H9 (cell line): ENCODE measurements at regions not wholly inside any gene's neighbourhood (a gene's known extent, or its start where the extent isn't known, plus 50 kb on each side); places are given as distances from the start of the nearest gene placed in this dataset.

Source experiments
- DNase-seq: peaks from one replicate; pipeline ENCODE4 v3.0.0-alpha.2; 2017
- H2AFZ ChIP-seq: one replicate; pipeline ENCODE4 v1.6.1; 2013; ENCODE audit warnings: mild to moderate bottlenecking, low read length, control low read depth, moderate library complexity
- H2AK5ac ChIP-seq: 2 replicates; pipeline ENCODE4 v1.6.1; 2013; ENCODE audit warnings: low read length, control low read depth, mixed read lengths; ENCODE audit not compliant: insufficient read length
- H2BK120ac ChIP-seq: one replicate; pipeline ENCODE4 v1.6.1; 2013; ENCODE audit warnings: low read depth, mild to moderate bottlenecking, low read length, control low read depth, inconsistent platforms; ENCODE audit not compliant: poor library complexity, severe bottlenecking
- H2BK12ac ChIP-seq: 2 replicates; pipeline ENCODE4 v1.6.1; 2013; ENCODE audit warnings: low read length, control low read depth, mixed read lengths, low read depth; ENCODE audit not compliant: insufficient read length
- H2BK15ac ChIP-seq: 2 replicates; pipeline ENCODE4 v1.6.1; 2013; ENCODE audit warnings: low read depth, low read length, control low read depth
- H2BK20ac ChIP-seq: one replicate; pipeline ENCODE4 v1.6.1; 2013; ENCODE audit warnings: low read depth, mild to moderate bottlenecking, low read length, control low read depth, inconsistent platforms; ENCODE audit not compliant: poor library complexity, severe bottlenecking
- H2BK5ac ChIP-seq: 2 replicates; pipeline ENCODE4 v1.6.1; 2013; ENCODE audit warnings: low read length, control low read depth, mixed read lengths; ENCODE audit not compliant: insufficient read length
- H3K14ac ChIP-seq: 2 replicates; pipeline ENCODE4 v1.6.1; 2013; ENCODE audit warnings: low read length, control low read depth; ENCODE audit not compliant: insufficient read depth
- H3K18ac ChIP-seq: 2 replicates; pipeline ENCODE4 v1.6.1; 2013; ENCODE audit warnings: low read depth, mild to moderate bottlenecking, mixed read lengths, low read length, control low read depth; ENCODE audit not compliant: insufficient read length
- H3K23ac ChIP-seq: 2 replicates; pipeline ENCODE4 v1.6.1; 2013; ENCODE audit warnings: low read length, control low read depth, mixed read lengths, low read depth; ENCODE audit not compliant: insufficient read length
- H3K23me2 ChIP-seq: 2 replicates; pipeline ENCODE4 v1.6.1; 2013; ENCODE audit warnings: low read depth, mild to moderate bottlenecking, mixed read lengths, low read length, control low read depth; ENCODE audit not compliant: insufficient read length, poor library complexity, severe bottlenecking
- H3K27ac ChIP-seq: 2 replicates; pipeline ENCODE4 v1.5.1; 2013; ENCODE audit warnings: low read length, control low read depth, mixed read lengths, low read depth; ENCODE audit not compliant: insufficient read length
- H3K27me3 ChIP-seq: 2 replicates; pipeline ENCODE4 v1.6.1; 2013; ENCODE audit warnings: low read length, control low read depth, inconsistent platforms; ENCODE audit not compliant: insufficient read depth
- H3K4ac ChIP-seq: 2 replicates; pipeline ENCODE4 v1.6.1; 2013; ENCODE audit warnings: low read depth, mild to moderate bottlenecking, control low read depth, inconsistent platforms, low read length, moderate library complexity
- H3K4me1 ChIP-seq: 2 replicates; pipeline ENCODE4 v1.6.1; 2013; ENCODE audit warnings: low read length, control low read depth, inconsistent platforms; ENCODE audit not compliant: insufficient read depth
- H3K4me2 ChIP-seq: 2 replicates; pipeline ENCODE4 v1.6.1; 2013; ENCODE audit warnings: low read length, control low read depth, mixed read lengths; ENCODE audit not compliant: insufficient read length, insufficient read depth
- H3K56ac ChIP-seq: 2 replicates; pipeline ENCODE4 v1.6.1; 2013; ENCODE audit warnings: low read depth, mild to moderate bottlenecking, mixed read lengths, low read length, control low read depth; ENCODE audit not compliant: insufficient read length
- H3K79me1 ChIP-seq: 2 replicates; pipeline ENCODE4 v1.6.1; 2013; ENCODE audit warnings: low read depth, mild to moderate bottlenecking, moderate library complexity, low read length, control low read depth, inconsistent platforms; ENCODE audit not compliant: insufficient read depth, poor library complexity, severe bottlenecking
- H3K79me2 ChIP-seq: 2 replicates; pipeline ENCODE4 v1.6.1; 2013; ENCODE audit warnings: low read length, control low read depth, inconsistent platforms; ENCODE audit not compliant: insufficient read depth
- H3K9ac ChIP-seq: 2 replicates; pipeline ENCODE4 v1.6.1; 2013; ENCODE audit warnings: low read length, control low read depth, mixed read lengths; ENCODE audit not compliant: insufficient read length; ENCODE audit errors: extremely low read depth
- H3K9me3 ChIP-seq: one replicate; pipeline ENCODE4 v1.6.1; 2013; ENCODE audit warnings: low read depth, low read length, inconsistent platforms; ENCODE audit not compliant: control insufficient read depth
- H3T11ph ChIP-seq: one replicate; pipeline ENCODE4 v1.6.1; 2013; ENCODE audit warnings: mild to moderate bottlenecking, low read length, control low read depth, inconsistent platforms
- H4K20me1 ChIP-seq: one replicate; pipeline ENCODE4 v1.6.1; 2013; ENCODE audit not compliant: control insufficient read depth, insufficient read length, insufficient read depth
- H4K5ac ChIP-seq: 2 replicates; pipeline ENCODE4 v1.6.1; 2013; ENCODE audit warnings: low read depth, mild to moderate bottlenecking, mixed read lengths, low read length, control low read depth; ENCODE audit not compliant: insufficient read length
- H4K8ac ChIP-seq: replicated peaks from 2 replicates; pipeline ENCODE4 v1.6.1; 2013; ENCODE audit warnings: low read length, control low read depth, mixed read lengths, low read depth; ENCODE audit not compliant: insufficient read length
- H4K91ac ChIP-seq: 2 replicates; pipeline ENCODE4 v1.6.1; 2013; ENCODE audit warnings: low read depth, mild to moderate bottlenecking, moderate library complexity, mixed read lengths, low read length, control low read depth; ENCODE audit not compliant: insufficient read length
- H3K27ac Mint-ChIP-seq, 3 experiments: 2 replicates in 2 of 3; 3 replicates in 1 of 3; pipeline ENCODE4 v1.8.0; 2020 to 2021; ENCODE audit warnings: mixed read lengths in 3 of 3, mild to moderate bottlenecking in 1 of 3, moderate library complexity in 1 of 3
- H3K27me3 Mint-ChIP-seq: 2 replicates; pipeline ENCODE4 v1.8.0; 2021; ENCODE audit warnings: low read depth, mild to moderate bottlenecking, moderate library complexity, mixed read lengths
- H3K36me3 Mint-ChIP-seq, 3 experiments: 2 replicates in 2 of 3; 3 replicates in 1 of 3; pipeline ENCODE4 v1.8.0; 2020 to 2021; ENCODE audit warnings: low read depth in 3 of 3, mixed read lengths in 3 of 3; ENCODE audit not compliant: insufficient read depth in 1 of 3
- H3K4me1 Mint-ChIP-seq, 2 experiments: 2 replicates each; pipeline ENCODE4 v1.8.0; 2020; ENCODE audit warnings: mixed read lengths in 2 of 2
- H3K4me3 Mint-ChIP-seq, 2 experiments: 2 replicates in 1 of 2; 3 replicates in 1 of 2; pipeline ENCODE4 v1.8.0; 2020 to 2021; ENCODE audit warnings: mild to moderate bottlenecking in 2 of 2, mixed read lengths in 2 of 2, moderate library complexity in 1 of 2
- H3K9me3 Mint-ChIP-seq, 2 experiments: 2 replicates in 1 of 2; 3 replicates in 1 of 2; pipeline ENCODE4 v1.8.0; 2020; ENCODE audit warnings: mild to moderate bottlenecking in 2 of 2, mixed read lengths in 2 of 2, moderate library complexity in 1 of 2
- CTCF ChIP-seq: fragments of 200-600 bp; sonication (generic); conservative IDR thresholded peaks from 3 replicates; pipeline ENCODE4 v1.8.0; 2021; ENCODE audit warnings: antibody characterized with exemption, mild to moderate bottlenecking
- WGBS: extraction: QIAGEN DNeasy Blood & Tissue Kit; methylation state at CpG from one replicate; pipeline ENCODE4 v1.1.7; 2013; ENCODE audit warnings: missing lambda C conversion rate, low lambda C conversion rate, mixed read lengths; ENCODE audit not compliant: insufficient read length; ENCODE audit errors: extremely low coverage; 5-methylcytosine and 5-hydroxymethylcytosine counted together

- no peak overlapping the region for H3K56ac ChIP-seq
- no peaks in the 10 kb centered on the region for H3K23me2 ChIP-seq
- H3K9ac ChIP-seq = no peak overlapping the region
- no peak overlapping the region for H2AK5ac ChIP-seq
- no peaks in the 10 kb centered on the region for H4K20me1 ChIP-seq
- no peak for TF ChIP-seq CTCF
- H3K79me1 ChIP-seq = no peaks in the 10 kb centered on the region
- H3K9me3 Mint-ChIP-seq = peaks cover 3% of the 10 kb centered on the region in 2 experiments; a peak in 4 of 5 replicates
- H3K18ac ChIP-seq = no peak overlapping the region
- WGBS = no CpG with 5 or more reads among the region's 3 CpGs
- H2BK12ac ChIP-seq = no peak overlapping the region
- no peak overlapping the region for H4K91ac ChIP-seq
- H3K36me3 Mint-ChIP-seq = peaks cover 0 to 3% (median 2%) of the 10 kb centered on the region in 3 experiments; a peak in 2 of 7 replicates
- no peak overlapping the region for H3T11ph ChIP-seq
- no peak overlapping the region for H3K27ac ChIP-seq
- H3K27ac Mint-ChIP-seq = no peak overlapping the region
- no peak for DNase-seq
- no peak overlapping the region for H2AFZ ChIP-seq
- H3K4me2 ChIP-seq = no peak overlapping the region
- H3K79me2 ChIP-seq = no peaks in the 10 kb centered on the region
- no peaks in the 10 kb centered on the region for H3K9me3 ChIP-seq
- no peaks in the 10 kb centered on the region for H3K27me3 ChIP-seq
- no peak overlapping the region for H3K23ac ChIP-seq
- no peak overlapping the region for H2BK20ac ChIP-seq
- H3K27me3 Mint-ChIP-seq = no peaks in the 10 kb centered on the region
- H3K4me3 Mint-ChIP-seq = no peak overlapping the region
- H3K4me1 Mint-ChIP-seq = no peaks in the 10 kb centered on the region
- H2BK120ac ChIP-seq = no peak overlapping the region
- no peak overlapping the region for H3K4ac ChIP-seq
- H2BK15ac ChIP-seq = no peak overlapping the region
- no peak overlapping the region for H4K5ac ChIP-seq
- H4K8ac ChIP-seq = no peak overlapping the region
- no peak overlapping the region for H3K14ac ChIP-seq
- no peak overlapping the region for H2BK5ac ChIP-seq
- H3K4me1 ChIP-seq = no peaks in the 10 kb centered on the region
These were observed 1064.3 kb upstream of the EPHA6 start for GRCh38 chr3:95750097-95750496.
